Activated naive CD4-positive, alpha-beta T cell treated with anti-CD3 and anti-CD28 coated beads for 36 hours (primary cell): ENCODE measurements at regions not wholly inside any gene's neighbourhood (a gene's known extent, or its start where the extent isn't known, plus 50 kb on each side); places are given as distances from the start of the nearest gene placed in this dataset.

ENCODE experiments used
- CTCF ChIA-PET: fragments of 350-600 bp; sonication (Branson Sonifier 250); formaldehyde crosslinking; loops from one replicate; lab custom pipeline; 2021; ENCODE audit warnings: antibody characterized with exemption; lab: Charles Lee
- DNase-seq: peaks from one replicate; pipeline ENCODE4 v3.0.0-alpha.2; 2020
- H3K27ac Mint-ChIP-seq: one replicate; pipeline ENCODE4 v1.8.0; 2021; ENCODE audit warnings: mild to moderate bottlenecking, mixed read lengths
- H3K27me3 Mint-ChIP-seq: one replicate; pipeline ENCODE4 v1.8.0; 2021; ENCODE audit warnings: low read depth, mixed read lengths
- H3K36me3 Mint-ChIP-seq: one replicate; pipeline ENCODE4 v1.8.0; 2021; ENCODE audit warnings: low read depth, mixed read lengths
- H3K4me1 Mint-ChIP-seq: one replicate; pipeline ENCODE4 v1.8.0; 2021; ENCODE audit warnings: low read depth, mixed read lengths
- H3K4me3 Mint-ChIP-seq: one replicate; pipeline ENCODE4 v1.8.0; 2021; ENCODE audit warnings: mild to moderate bottlenecking, moderate library complexity, mixed read lengths
- H3K9me3 Mint-ChIP-seq: one replicate; pipeline ENCODE4 v1.8.0; 2021; ENCODE audit warnings: mixed read lengths
- intact Hi-C: fragments of 100-400 bp; cut with micrococcal nuclease; formaldehyde crosslinking; loops from one replicate; pipeline ENCODE4 v1.15.1; 2023

DNA sequence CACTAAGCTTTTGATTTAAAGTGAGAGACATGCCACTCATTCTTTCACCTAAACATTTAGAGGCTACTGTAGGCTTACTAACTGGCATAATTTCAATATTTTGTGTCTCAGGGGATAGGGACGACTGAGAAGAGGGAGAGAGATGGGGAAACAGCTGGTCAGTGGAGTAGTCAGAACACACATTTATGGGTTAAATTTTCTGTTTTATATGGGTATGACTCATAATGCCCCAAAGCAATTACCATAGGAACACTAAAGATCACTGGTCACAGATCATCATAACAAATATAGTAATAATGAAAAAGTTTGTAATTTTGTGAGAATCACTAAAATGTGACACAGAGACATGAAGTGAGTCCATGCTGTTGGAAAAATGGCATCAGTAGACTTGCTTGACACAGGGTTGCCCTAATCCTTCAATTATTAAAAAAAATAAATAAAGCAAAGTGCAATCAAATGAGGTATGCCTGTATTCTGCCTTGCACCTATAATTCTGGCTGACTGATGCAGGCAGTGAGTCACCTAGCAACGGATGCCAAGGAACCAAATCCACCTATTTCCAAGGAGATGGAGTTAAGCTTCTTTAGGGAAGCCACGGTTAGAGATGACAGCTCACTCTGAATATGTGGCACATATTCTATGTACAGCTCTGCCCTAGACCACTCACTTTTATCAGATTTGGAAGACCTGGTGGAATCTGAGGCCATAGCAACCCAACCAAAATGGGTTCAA is 166.1 kb downstream of the MARCHF11 start:
- no peaks in the 10 kb centered on the region for H3K36me3 Mint-ChIP-seq
- intact Hi-C loops, result no loop called here
- no peak for DNase-seq
- peaks cover 8% of the 10 kb centered on the region for H3K9me3 Mint-ChIP-seq
- no peak overlapping the region for H3K4me3 Mint-ChIP-seq
- no peaks in the 10 kb centered on the region for H3K27me3 Mint-ChIP-seq
- H3K27ac Mint-ChIP-seq, result no peak overlapping the region
- CTCF ChIA-PET, result no interaction called here
- H3K4me1 Mint-ChIP-seq, result no peaks in the 10 kb centered on the region

DNA sequence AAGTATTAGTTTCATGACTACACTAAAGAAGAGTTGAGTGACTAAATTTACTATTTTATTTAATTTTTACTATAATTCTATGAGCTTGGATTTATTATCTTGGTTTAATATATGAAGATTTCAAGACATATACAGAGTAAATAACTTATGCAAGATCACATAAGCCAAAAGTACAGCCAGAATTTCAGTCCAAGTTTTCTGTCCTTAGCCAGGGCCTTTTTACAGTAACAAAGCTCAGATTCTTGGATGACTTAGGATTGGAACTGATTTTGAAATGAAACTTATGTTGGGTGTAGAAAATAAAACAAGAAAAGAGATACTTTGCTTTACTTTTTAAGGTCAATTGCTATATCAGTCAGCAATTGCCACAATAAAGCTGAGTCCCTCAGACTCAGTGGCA is 170.3 kb downstream of the MARCHF11 start:
- H3K9me3 Mint-ChIP-seq, result peaks cover 9% of the 10 kb centered on the region
- no peak overlapping the region for H3K4me3 Mint-ChIP-seq
- CTCF ChIA-PET, result no interaction called here
- DNase-seq, result no peak
- intact Hi-C loops, result no loop called here
- no peak overlapping the region for H3K27ac Mint-ChIP-seq
- no peaks in the 10 kb centered on the region for H3K4me1 Mint-ChIP-seq
- no peaks in the 10 kb centered on the region for H3K36me3 Mint-ChIP-seq
- no peaks in the 10 kb centered on the region for H3K27me3 Mint-ChIP-seq

DNA sequence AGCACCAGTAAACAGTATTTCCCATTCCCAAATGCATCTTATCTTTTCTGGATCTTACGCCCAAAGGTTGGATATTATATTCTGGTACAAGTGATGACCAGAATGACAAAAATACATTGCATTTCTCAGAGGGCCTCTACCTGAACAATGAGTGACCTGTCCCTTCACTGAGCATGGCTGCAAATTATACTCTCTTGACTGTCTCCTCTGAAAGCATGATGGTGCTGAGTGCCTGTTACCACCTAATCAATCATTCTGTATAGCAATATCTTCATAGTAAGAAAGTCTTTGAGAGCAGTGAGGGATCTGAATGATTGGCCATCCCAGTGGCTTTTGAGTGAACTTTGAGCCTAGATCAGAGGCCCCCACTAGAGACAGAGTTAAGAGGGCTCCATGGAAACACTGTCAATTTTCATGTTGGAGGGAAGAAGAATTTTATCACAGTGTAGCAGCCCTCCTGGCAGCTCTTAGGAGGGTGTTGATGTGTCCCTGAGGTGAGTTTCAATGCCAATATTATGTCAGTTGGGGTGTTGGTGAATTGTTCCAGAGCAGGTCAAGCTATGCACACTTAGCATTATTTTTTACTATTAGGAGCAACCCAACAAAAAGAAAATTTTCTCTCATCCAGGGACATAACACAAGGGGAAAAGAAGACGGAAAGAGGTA is 171.7 kb downstream of the MARCHF11 start:
- Mint-ChIP-seq H3K4me1 (no peaks in the 10 kb centered on the region), H3K36me3 (no peaks in the 10 kb centered on the region), H3K9me3 (peaks cover 9% of the 10 kb centered on the region), H3K4me3 (no peak overlapping the region), H3K27ac (no peak overlapping the region), H3K27me3 (no peaks in the 10 kb centered on the region)
- DNase-seq, result no peak
- intact Hi-C loops, result no loop called here
- CTCF ChIA-PET, result no interaction called here

- DNase-seq, result no peak
- Mint-ChIP-seq H3K27ac (no peak overlapping the region), H3K36me3 (no peaks in the 10 kb centered on the region), H3K4me1 (no peaks in the 10 kb centered on the region), H3K9me3 (peaks cover 7% of the 10 kb centered on the region), H3K27me3 (no peaks in the 10 kb centered on the region), H3K4me3 (no peak overlapping the region)
- CTCF ChIA-PET, result no interaction called here
- intact Hi-C loops, result no loop called here
These were observed 174.4 kb downstream of the MARCHF11 start for GRCh38 chr5:16005225-16005624.

DNA sequence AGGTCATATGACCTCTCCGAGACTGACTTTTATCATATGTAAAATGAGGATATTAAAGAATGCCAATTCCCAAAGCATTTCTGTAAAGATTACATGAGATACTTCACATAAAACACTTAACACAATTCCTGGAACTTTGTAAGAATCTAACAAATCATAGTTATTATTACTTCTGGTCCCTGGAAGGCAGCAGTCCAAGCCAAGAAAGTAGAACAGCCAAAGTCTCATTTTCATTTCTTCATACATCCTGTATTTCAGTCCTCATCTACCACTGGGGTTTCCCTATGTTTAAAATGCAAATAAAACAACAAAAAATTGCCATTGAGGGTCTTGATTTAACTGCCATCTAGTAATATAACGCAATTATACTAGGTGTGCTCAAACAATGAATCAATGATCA is 179.5 kb downstream of the MARCHF11 start:
- CTCF ChIA-PET, result no interaction called here
- Mint-ChIP-seq H3K4me1 (no peaks in the 10 kb centered on the region), H3K9me3 (no peaks in the 10 kb centered on the region), H3K4me3 (no peak overlapping the region), H3K27me3 (no peaks in the 10 kb centered on the region), H3K36me3 (no peaks in the 10 kb centered on the region), H3K27ac (no peak overlapping the region)
- intact Hi-C loops, result no loop called here
- no peak for DNase-seq

DNA sequence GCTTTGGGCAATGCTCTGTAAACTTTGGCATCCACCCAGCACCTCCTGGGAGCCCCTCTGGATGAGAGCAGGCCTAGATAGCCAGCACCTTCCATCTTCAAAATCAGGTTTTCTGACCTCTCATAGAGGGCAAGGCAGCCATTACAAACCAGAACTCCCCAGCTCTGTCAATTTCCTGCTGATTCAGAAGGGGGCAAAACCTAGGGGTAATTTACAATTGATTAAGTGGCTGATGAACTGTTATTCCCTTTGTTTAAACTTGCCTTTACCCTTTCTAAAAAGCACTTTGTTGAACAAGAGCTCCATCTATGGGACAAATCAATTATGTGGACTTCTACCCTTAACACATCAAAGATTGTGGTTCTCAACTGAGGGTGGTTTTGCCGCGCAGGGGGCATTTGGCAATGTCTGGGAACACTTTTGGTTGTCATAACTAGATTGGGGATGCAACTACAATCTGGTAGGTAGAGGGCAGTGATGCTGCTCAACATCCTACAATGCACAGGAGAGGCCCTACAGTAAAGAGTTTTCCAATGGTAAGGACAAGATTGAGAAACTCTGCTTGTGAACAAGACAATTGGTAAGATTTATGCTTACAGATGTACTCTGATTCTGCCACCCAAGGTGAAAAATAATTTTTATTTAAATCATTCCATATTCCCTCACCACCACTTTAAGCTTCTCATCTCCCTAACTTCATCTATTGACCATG is 184.1 kb downstream of the MARCHF11 start:
- CTCF ChIA-PET, result no interaction called here
- Mint-ChIP-seq H3K27me3 (no peaks in the 10 kb centered on the region), H3K27ac (no peak overlapping the region), H3K9me3 (peaks cover 24% of the 10 kb centered on the region), H3K4me1 (no peaks in the 10 kb centered on the region), H3K4me3 (no peak overlapping the region), H3K36me3 (no peaks in the 10 kb centered on the region)
- intact Hi-C loops, result no loop called here
- no peak for DNase-seq

GRCh38 chr5:15993919-15994318 is 185.7 kb downstream of the MARCHF11 start:
- H3K4me3 Mint-ChIP-seq, result no peak overlapping the region
- peaks cover 27% of the 10 kb centered on the region for H3K9me3 Mint-ChIP-seq
- DNase-seq, result no peak
- no peaks in the 10 kb centered on the region for H3K4me1 Mint-ChIP-seq
- H3K36me3 Mint-ChIP-seq, result no peaks in the 10 kb centered on the region
- intact Hi-C loops, result no loop called here
- CTCF ChIA-PET, result no interaction called here
- H3K27me3 Mint-ChIP-seq, result no peaks in the 10 kb centered on the region
- no peak overlapping the region for H3K27ac Mint-ChIP-seq

GRCh38 chr5:15993334-15993733 is 186.3 kb downstream of the MARCHF11 start:
- DNase-seq, result no peak
- intact Hi-C loops, result no loop called here
- CTCF ChIA-PET, result no interaction called here
- H3K9me3 Mint-ChIP-seq, result peaks cover 27% of the 10 kb centered on the region
- H3K27ac Mint-ChIP-seq, result no peak overlapping the region
- H3K4me1 Mint-ChIP-seq, result no peaks in the 10 kb centered on the region
- H3K36me3 Mint-ChIP-seq, result no peaks in the 10 kb centered on the region
- no peak overlapping the region for H3K4me3 Mint-ChIP-seq
- no peaks in the 10 kb centered on the region for H3K27me3 Mint-ChIP-seq

DNA sequence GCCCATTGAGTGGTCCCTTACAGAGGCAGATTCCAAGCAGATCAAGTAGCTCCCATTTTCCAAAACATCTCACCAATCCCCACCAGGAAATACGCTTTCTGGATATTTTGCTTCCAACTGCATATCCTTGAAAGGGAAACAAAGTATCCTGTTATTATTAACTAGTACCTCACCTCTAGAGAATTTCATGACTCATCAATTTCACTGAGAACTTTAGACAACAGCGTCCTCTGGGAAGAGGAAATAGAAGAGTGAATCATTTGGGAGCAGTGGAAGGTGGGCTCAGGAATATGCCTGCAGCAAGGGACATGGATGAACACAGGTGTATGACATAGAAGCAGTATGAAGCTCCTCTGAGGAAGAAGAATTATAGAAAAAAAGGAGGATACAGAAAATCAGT is 186.7 kb downstream of the MARCHF11 start:
- peaks cover 27% of the 10 kb centered on the region for H3K9me3 Mint-ChIP-seq
- H3K27ac Mint-ChIP-seq, result no peak overlapping the region
- no peak overlapping the region for H3K4me3 Mint-ChIP-seq
- no peak for DNase-seq
- no peaks in the 10 kb centered on the region for H3K36me3 Mint-ChIP-seq
- H3K27me3 Mint-ChIP-seq, result no peaks in the 10 kb centered on the region
- intact Hi-C loops, result no loop called here
- CTCF ChIA-PET, result no interaction called here
- H3K4me1 Mint-ChIP-seq, result no peaks in the 10 kb centered on the region

GRCh38 chr5:15991586-15991985 is 188.0 kb downstream of the MARCHF11 start:
- H3K27me3 Mint-ChIP-seq, result no peaks in the 10 kb centered on the region
- H3K4me1 Mint-ChIP-seq, result no peaks in the 10 kb centered on the region
- H3K4me3 Mint-ChIP-seq, result no peak overlapping the region
- DNase-seq, result no peak
- intact Hi-C loops, result no loop called here
- no peaks in the 10 kb centered on the region for H3K36me3 Mint-ChIP-seq
- peaks cover 27% of the 10 kb centered on the region for H3K9me3 Mint-ChIP-seq
- CTCF ChIA-PET, result interaction anchor here (0.7 kb wide), 1 partner anchor 418 kb away, joined by 5 read pairs; no protein-coding TSS in a partner anchor
- H3K27ac Mint-ChIP-seq, result no peak overlapping the region
